Activated CD4-positive, alpha-beta T cell treated with anti-CD3 and anti-CD28 coated beads, Interleukin-2, Interleukin-4, amounts not matched to agents 100 ng/mL and 50 ng/mL, durations not matched to agents 16 hours and 8 hours (primary cell): ENCODE measurements at regions not wholly inside any gene's neighbourhood (a gene's known extent, or its start where the extent isn't known, plus 50 kb on each side); places are given as distances from the start of the nearest gene placed in this dataset.
"Not testable (repeated sequence)": the region's sequence is repeated elsewhere in the genome, so short reads cannot be mapped to it uniquely, and the experiment has no call there.

Experiments
- DNase-seq: peaks from one replicate; pipeline ENCODE4 v3.0.0-alpha.2; 2020; ENCODE audit warnings: low spot score

DNA sequence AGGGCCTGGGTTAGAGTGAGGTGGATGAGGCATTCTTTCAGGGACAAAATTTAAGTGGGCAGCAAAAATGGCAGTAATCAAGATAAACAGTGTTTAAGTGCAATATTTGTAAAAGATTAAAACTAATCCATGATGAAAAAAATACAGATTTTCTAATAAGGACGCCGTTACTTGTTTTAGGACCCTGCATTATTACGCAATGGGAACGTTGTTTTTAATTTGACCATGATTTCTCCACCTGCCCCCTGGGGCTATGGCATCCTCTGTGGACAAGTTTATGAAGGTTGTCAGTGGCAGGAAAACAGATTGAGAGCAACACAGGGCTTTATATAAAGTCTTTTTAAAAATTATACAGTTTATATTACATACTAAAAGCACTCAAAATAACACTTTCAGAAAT lies 380.6 kb upstream of the PHF14 start:
- DNase-seq = no peak

DNA sequence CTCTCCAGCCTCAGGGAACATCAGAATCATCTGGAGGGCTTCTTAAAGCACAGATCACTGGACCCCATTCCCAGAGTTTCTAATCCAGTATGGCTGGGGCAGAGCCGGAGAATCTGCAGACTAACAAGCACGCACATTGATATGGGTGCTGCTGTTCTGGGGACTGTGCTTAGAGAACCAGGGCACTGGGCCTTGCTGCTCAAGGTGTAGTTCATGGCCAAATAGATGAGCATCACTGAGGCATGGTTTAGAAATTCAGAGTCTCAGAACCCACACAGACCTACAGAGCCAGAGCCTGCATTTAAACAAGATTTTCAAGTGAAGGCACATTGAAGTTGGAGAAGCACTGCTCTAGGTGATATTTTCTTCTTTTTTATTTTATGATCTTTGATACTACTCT lies 376.8 kb upstream of the PHF14 start:
- DNase-seq = no peak

- no peak for DNase-seq
These were observed 369.5 kb upstream of the PHF14 start for GRCh38 chr7:10604128-10604527.

- DNase-seq = no peak
These were observed 360.7 kb upstream of the PHF14 start for GRCh38 chr7:10612950-10613349.

DNA sequence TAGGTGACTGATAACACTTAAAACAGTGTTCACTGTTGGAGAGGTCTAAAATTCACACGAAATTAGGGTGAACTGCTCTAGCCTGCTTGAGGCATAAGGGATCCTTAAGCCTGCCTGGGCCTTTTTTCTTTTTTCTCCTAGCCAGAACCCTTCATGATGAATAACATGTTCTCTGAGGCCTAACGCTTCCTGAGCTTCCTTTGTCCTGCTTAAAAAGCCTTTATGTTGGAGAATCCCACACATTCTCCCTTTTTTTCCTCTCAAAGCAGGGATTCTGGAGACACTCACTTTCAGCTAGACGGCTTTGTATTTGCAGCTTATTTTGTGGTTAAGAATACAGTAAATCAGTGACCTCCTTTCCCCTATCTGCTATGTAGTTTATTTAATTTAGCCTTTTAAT lies 354.7 kb upstream of the PHF14 start:
- DNase-seq = no peak

GRCh38 chr7:10632712-10633111 lies 341.0 kb upstream of the PHF14 start:
- DNase-seq = no peak

DNA sequence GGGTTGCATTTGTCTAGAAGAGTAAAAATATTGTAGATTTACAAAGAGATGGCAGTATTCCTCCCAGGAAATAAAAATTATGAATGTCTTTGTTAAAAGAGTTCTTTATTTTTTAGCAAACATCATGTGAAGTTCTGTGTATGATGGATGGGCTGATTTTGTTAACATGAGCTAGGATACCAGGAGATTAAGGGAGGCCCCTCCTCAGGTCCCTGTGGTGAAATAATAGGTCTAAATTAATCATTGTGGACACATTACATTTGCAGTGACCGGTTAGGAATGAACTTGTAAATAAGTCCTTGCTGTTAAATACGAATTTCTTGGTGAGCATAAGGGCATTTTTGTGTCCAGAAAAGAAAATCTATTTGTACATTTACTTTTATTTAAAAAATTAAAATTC lies 339.4 kb upstream of the PHF14 start:
- DNase-seq = no peak

GRCh38 chr7:10637991-10638390 lies 335.7 kb upstream of the PHF14 start:
- DNase-seq = no peak

GRCh38 chr7:10643545-10643944 lies 330.1 kb upstream of the PHF14 start:
- peak; percentile 17 for DNase-seq

DNA sequence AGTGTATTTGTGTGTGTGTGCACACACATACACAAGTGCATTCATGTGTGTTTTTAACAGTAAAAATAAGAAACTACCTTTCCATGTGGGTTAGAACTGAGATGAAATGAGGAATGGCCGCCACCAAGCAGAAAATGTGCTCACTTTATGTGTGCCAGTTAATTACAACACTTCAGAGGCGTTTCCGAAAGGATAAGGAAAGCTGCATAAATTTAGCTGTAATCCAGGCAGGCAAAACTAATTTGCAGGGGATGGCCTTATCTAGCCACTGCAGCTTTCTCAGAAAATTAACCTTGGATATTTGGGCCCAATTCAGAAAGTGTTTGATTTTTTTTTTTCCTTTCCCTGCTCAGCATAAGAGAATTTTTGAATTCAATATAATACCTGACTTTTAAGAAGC lies 328.8 kb upstream of the PHF14 start:
- no peak for DNase-seq

- no peak for DNase-seq
These were observed 327.5 kb upstream of the PHF14 start for GRCh38 chr7:10646194-10646593.

- no peak for DNase-seq
These were observed 325.4 kb upstream of the PHF14 start for GRCh38 chr7:10648289-10648688.

- not testable (repeated sequence) for DNase-seq
These were observed 324.6 kb upstream of the PHF14 start for GRCh38 chr7:10649120-10649519.

DNA sequence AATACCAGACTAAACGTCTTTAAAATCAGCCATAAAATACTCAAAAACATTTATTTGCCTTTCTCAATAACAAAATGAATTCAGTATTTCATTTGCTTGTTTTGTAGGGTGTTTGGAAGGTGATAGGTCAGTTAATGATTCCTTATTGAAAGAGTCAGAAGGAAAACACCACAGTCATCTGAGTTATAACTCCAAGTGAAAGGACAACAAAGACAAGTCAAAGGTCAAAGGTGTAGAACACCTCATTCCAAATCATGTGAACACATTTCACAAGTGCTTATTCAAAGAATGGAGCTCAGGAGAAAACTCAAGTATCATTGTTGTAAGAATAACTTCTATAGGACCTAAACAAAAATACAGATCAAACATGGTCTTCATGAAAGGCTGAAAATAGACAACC lies 318.6 kb upstream of the PHF14 start:
- DNase-seq = no peak

GRCh38 chr7:10657201-10657600 lies 316.5 kb upstream of the PHF14 start:
- DNase-seq = no peak

GRCh38 chr7:10657837-10658236 lies 315.8 kb upstream of the PHF14 start:
- DNase-seq = no peak

- no peak for DNase-seq
These were observed 311.2 kb upstream of the PHF14 start for GRCh38 chr7:10662491-10662890.

DNA sequence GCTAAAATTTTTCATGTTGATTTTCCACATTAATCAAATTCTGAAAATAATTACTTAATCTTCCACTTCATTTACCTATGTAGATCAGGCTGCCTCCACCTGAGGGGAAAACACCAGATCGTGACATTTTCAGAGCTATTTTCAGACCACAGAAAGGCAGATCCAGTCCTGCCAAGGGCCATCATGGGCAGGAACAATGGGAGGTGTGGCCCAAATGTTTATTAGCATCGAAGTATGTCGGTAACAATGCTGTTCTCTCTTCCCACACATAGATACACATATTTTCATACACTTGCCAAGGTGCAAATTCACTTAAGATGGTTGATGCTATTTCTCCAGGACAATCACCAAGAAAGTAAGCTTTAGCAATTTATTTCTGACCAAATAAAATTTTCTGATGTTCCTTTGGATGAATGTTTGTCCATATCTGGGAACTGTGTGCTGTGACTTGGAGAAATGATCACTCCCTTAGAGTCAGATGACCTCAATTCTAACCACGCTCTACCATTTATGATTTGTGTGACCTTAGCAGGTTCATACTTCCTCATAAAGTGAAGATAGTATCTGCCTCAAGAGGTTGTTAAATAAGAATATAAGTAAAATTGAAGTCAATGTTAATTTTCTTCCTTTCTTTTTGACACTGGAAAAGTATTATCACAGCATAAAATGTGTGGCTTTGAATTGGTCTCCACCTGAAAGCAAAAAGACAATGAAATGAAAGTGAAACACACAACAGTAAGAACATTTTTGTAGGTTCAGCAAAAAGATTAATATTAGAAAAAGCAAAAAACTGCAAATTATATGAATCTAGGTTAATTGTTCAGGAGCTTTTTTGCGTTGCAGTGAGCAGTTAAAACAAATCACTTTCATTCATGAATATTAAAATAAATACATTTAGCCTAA lies 310.4 kb upstream of the PHF14 start:
- no peak for DNase-seq

DNA sequence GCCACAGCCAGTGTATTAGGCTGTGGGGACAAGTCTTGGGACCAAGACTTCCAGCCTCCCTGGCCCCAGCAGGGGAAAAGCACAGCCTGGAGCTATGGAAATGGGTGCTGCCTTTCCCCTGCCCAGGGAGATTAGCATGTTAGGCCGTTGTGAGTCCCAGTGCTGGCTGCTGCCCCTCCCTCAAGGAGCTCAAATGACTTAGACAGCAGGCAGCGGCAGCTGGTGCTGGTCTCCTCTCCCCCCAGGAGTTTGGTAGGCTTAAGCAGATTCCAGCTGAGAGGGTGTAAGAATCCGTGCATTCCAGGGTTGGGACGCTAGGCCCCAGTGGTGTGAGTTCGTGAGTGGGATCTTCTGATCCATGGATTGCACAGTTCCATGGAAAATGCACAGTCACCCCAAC lies 301.5 kb upstream of the PHF14 start:
- DNase-seq = no peak

GRCh38 chr7:10677211-10677610 lies 296.5 kb upstream of the PHF14 start:
- DNase-seq = no peak

DNA sequence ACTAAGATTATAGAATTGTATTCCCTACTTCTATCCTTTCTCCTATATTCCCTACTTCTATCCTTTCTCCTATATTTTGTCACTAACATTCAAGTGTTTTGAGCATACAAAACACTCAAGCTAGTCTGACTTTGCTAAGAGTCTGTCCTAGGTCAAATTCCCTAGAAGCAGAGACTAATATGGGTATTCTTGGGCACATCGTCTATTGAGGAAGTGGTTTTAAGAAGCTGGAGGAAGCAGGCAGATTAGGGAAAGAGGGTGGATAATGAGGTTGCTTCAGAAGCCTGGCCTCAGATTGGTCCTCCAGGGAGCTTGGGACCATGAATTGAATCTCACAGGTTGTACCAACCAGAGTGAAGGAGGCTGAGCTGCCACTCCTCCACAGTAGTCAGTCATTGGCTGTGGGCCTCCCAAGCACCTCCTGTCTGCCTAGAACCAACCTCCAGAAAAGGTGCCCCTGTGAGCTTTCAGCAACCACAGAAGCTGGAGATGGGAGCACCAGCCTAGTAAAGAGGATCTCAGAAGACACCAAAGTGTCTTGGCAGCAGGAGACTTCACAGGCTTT lies 295.9 kb upstream of the PHF14 start:
- DNase-seq = no peak

DNA sequence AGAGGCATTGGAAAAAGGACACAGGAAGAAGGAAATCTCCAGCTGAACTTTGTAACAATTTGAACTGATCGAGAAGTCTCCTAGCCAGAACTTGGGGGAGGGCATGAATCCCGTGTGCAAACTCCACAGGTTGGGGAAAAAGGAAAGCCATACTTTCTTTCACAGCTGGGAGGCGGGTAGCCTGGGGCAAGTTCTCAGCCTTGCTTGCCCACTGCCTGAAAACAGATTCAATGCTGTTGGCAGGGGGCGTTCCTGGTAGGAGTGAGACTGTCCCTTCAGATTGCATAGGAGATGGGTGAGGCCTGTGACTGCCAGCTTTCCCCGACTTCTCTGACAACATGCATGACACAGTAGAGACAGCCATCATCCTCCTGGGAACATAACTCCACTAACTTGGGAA lies 289.1 kb upstream of the PHF14 start:
- DNase-seq = no peak

- DNase-seq = no peak
These were observed 288.6 kb upstream of the PHF14 start for GRCh38 chr7:10685040-10685439.

DNA sequence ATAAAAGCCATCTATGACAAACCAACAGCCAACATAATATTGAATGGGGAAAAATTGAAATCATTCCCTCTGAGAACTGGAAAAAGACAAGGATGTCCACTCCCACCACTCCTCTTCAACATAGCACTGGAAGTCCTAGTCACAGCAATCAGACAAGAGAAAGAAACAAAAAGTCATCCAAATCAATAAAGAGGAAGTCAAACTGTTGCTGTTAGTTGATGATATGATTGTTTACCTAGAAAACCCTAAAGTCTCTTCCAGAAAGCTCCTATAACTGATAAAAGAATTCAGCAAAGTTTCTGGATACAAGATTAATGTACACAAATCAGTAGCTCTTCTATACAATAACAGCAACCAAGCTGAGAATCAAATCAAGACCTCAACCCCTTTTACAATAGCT lies 285.1 kb upstream of the PHF14 start:
- no peak for DNase-seq
